GM21526 (cell line): ENCODE measurements at regions not wholly inside any gene's neighbourhood (a gene's known extent, or its start where the extent isn't known, plus 50 kb on each side); places are given as distances from the start of the nearest gene placed in this dataset.

ENCODE experiments used
- ATAC-seq: cut with Tn5 transposase; IDR thresholded peaks from one replicate; pipeline ENCODE4 v1.9.1; 2021; ENCODE audit warnings: moderate library complexity; ENCODE audit not compliant: unreplicated experiment, low FRiP score

- ATAC-seq, result no peak
These were observed 88.2 kb downstream of the TMA16 start for GRCh38 chr4:163582703-163583102.

GRCh38 chr4:163587867-163588266, 93.4 kb downstream of the TMA16 start:
- peak; percentile 74 for ATAC-seq

- no peak for ATAC-seq
These were observed 94.0 kb downstream of the TMA16 start for GRCh38 chr4:163588532-163588931.

GRCh38 chr4:163590103-163590502, 95.6 kb downstream of the TMA16 start:
- peak; percentile 32 for ATAC-seq

GRCh38 chr4:163590619-163591264, 96.3 kb downstream of the TMA16 start:
- no peak for ATAC-seq

- ATAC-seq, result peak; percentile 80
These were observed 97.1 kb downstream of the TMA16 start for GRCh38 chr4:163591614-163592020.

GRCh38 chr4:163592212-163592611, 97.7 kb downstream of the TMA16 start:
- ATAC-seq, result no peak

GRCh38 chr4:163595580-163595979, 101.1 kb downstream of the TMA16 start:
- no peak for ATAC-seq

GRCh38 chr4:163598028-163598427, 103.5 kb downstream of the TMA16 start:
- no peak for ATAC-seq

GRCh38 chr4:163598489-163598888, 104.0 kb downstream of the TMA16 start:
- ATAC-seq, result no peak

- peak; percentile 56 for ATAC-seq
These were observed 106.2 kb downstream of the TMA16 start for GRCh38 chr4:163600727-163601126.

- ATAC-seq, result no peak
These were observed 108.8 kb downstream of the TMA16 start for GRCh38 chr4:163603257-163603656.

- ATAC-seq, result no peak
These were observed 112.6 kb downstream of the TMA16 start for GRCh38 chr4:163606896-163607691.

GRCh38 chr4:163609019-163609418, 114.5 kb downstream of the TMA16 start:
- no peak for ATAC-seq

GRCh38 chr4:163610648-163611047, 116.2 kb downstream of the TMA16 start:
- ATAC-seq, result no peak

GRCh38 chr4:163611182-163611581, 116.7 kb downstream of the TMA16 start:
- no peak for ATAC-seq

- ATAC-seq, result peak; percentile 55
These were observed 117.4 kb downstream of the TMA16 start for GRCh38 chr4:163611784-163612445.

GRCh38 chr4:163612762-163613161, 118.3 kb downstream of the TMA16 start:
- no peak for ATAC-seq

GRCh38 chr4:163613383-163613782, 118.9 kb downstream of the TMA16 start:
- no peak for ATAC-seq

- no peak for ATAC-seq
These were observed 120.4 kb downstream of the TMA16 start for GRCh38 chr4:163614866-163615265.

GRCh38 chr4:163618845-163619244, 124.4 kb downstream of the TMA16 start:
- no peak for ATAC-seq
